ENCODE measurements at regions not wholly inside any gene's neighbourhood (a gene's known extent, or its start where the extent isn't known, plus 50 kb on each side); places are given as distances from the start of the nearest gene placed in this dataset.

DNA sequence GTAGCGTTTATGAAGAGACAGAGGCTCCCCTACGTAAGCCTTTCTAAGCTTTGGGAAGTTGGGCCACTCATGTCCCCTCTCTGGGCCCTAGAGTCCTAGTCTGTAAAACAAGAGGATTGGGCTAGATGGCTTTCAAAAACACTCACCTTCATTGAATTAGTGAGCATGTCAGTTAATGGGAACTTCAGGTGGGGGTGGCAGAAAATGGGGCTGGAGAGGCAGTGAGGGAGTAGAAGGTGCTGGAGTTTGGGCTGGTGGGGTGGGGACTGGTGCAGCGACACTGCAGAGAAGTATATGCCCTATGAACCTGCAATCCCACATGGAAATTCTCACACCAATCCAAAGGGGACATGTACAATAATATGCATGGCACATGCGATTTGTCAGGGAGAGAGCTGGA lies 182.7 kb downstream of the C1orf94 start:
- H2AFZ ChIP-seq: no peak overlapping the region
- H3K4me3 ChIP-seq: no peak overlapping the region
- TF ChIP-seq EZH2phosphoT487 (IDR thresholded peaks at IDR 0.05; ENCODE audit: low read depth, severe bottlenecking, unreplicated experiment) (no peak), EZH2 (IDR thresholded peaks at IDR 0.05; ENCODE audit: borderline replicate concordance) (no peak)
- TF ChIP-seq, protein P1, sequence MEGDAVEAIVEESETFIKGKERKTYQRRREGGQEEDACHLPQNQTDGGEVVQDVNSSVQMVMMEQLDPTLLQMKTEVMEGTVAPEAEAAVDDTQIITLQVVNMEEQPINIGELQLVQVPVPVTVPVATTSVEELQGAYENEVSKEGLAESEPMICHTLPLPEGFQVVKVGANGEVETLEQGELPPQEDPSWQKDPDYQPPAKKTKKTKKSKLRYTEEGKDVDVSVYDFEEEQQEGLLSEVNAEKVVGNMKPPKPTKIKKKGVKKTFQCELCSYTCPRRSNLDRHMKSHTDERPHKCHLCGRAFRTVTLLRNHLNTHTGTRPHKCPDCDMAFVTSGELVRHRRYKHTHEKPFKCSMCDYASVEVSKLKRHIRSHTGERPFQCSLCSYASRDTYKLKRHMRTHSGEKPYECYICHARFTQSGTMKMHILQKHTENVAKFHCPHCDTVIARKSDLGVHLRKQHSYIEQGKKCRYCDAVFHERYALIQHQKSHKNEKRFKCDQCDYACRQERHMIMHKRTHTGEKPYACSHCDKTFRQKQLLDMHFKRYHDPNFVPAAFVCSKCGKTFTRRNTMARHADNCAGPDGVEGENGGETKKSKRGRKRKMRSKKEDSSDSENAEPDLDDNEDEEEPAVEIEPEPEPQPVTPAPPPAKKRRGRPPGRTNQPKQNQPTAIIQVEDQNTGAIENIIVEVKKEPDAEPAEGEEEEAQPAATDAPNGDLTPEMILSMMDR (IDR thresholded peaks at IDR 0.05; ENCODE audit: poor library complexity): no peak
- no peak overlapping the region for H3K4me2 ChIP-seq
- H3K9me2 ChIP-seq (replicated peaks; ENCODE audit: insufficient read depth): no peaks in the 10 kb centered on the region
- no peaks in the 10 kb centered on the region for H3K9me3 ChIP-seq (ENCODE audit: low read depth)
- no peaks in the 10 kb centered on the region for H3K79me2 ChIP-seq
- H3K4me1 ChIP-seq (ENCODE audit: insufficient read depth): no peaks in the 10 kb centered on the region
- no peaks in the 10 kb centered on the region for H4K20me1 ChIP-seq (ENCODE audit: insufficient read depth, poor library complexity, severe bottlenecking)
- H3K27me3 ChIP-seq: no peaks in the 10 kb centered on the region
- no peak for DNase-seq (ENCODE audit: low spot score)
- no peaks in the 10 kb centered on the region for H3K36me3 ChIP-seq (replicated peaks; ENCODE audit: insufficient read depth, low read depth)
- WGBS (ENCODE audit: low lambda C conversion rate, missing lambda C conversion rate): 89% methylated on average over 4 of the region's 4 CpGs
- no peak overlapping the region for H3K27ac ChIP-seq

DNA sequence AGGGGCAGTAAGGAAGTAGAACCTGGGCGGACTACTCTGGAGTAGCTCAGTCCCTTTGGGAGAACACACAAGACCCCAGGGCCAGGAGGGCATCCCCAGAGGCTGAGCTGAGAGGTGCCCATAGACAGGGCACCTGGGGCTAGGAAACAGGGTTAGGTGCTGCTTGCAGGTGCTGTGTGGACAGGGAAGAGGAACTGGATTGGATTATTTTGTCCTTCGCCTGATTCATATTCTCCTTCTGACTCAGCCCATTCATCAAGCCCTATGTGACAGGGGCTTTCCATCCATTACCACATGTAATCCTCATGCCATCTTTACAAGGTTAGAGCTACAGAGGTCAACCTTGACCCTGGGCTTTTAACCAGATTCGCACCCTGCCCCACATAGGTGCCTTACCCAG lies 183.9 kb downstream of the C1orf94 start:
- Histone ChIP-seq H3K4me2 (no peak overlapping the region), H2AFZ (no peak overlapping the region), H3K27me3 (no peaks in the 10 kb centered on the region), H3K9me3 (ENCODE audit: low read depth) (no peaks in the 10 kb centered on the region), H3K9me2 (replicated peaks; ENCODE audit: insufficient read depth) (no peaks in the 10 kb centered on the region), H3K4me1 (ENCODE audit: insufficient read depth) (no peaks in the 10 kb centered on the region), H4K20me1 (ENCODE audit: insufficient read depth, poor library complexity, severe bottlenecking) (no peaks in the 10 kb centered on the region), H3K27ac (no peak overlapping the region), H3K79me2 (no peaks in the 10 kb centered on the region), H3K36me3 (replicated peaks; ENCODE audit: insufficient read depth, low read depth) (no peaks in the 10 kb centered on the region), H3K4me3 (no peak overlapping the region)
- no peak for DNase-seq (ENCODE audit: low spot score)
- TF ChIP-seq, protein P1 (IDR thresholded peaks at IDR 0.05; ENCODE audit: poor library complexity): no peak
- TF ChIP-seq EZH2phosphoT487 (IDR thresholded peaks at IDR 0.05; ENCODE audit: low read depth, severe bottlenecking, unreplicated experiment) (no peak), EZH2 (IDR thresholded peaks at IDR 0.05; ENCODE audit: borderline replicate concordance) (no peak)
- 89% methylated on average over 3 of the region's 3 CpGs for WGBS (ENCODE audit: low lambda C conversion rate, missing lambda C conversion rate)

DNA sequence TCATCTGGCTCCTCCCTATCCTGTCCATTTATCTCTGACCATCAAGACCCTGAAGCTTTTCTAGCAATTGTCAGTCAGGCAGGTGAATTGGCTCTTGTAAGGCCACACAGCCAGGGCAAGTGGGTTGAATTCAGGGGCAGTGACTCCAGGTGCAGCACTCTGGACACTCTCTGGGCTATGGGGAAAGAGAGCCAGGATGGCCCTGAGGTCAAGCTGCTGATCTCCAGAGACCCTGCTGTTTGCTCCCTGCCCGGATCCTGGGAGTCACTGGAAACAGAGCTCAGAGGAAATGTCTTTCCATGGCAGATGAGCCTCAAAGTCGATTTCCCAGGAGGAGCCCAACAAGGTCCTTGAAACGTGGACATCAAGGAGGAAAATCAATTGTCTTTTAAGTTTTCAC lies 184.4 kb downstream of the C1orf94 start:
- 61% methylated on average over 3 of the region's 3 CpGs for WGBS (ENCODE audit: low lambda C conversion rate, missing lambda C conversion rate)
- H3K27me3 ChIP-seq: no peaks in the 10 kb centered on the region
- H3K79me2 ChIP-seq: no peaks in the 10 kb centered on the region
- H3K27ac ChIP-seq: no peak overlapping the region
- no peaks in the 10 kb centered on the region for H3K9me2 ChIP-seq (replicated peaks; ENCODE audit: insufficient read depth)
- no peak overlapping the region for H2AFZ ChIP-seq
- no peak overlapping the region for H3K4me3 ChIP-seq
- H3K4me2 ChIP-seq: no peak overlapping the region
- no peaks in the 10 kb centered on the region for H3K9me3 ChIP-seq (ENCODE audit: low read depth)
- TF ChIP-seq, protein P1 (IDR thresholded peaks at IDR 0.05; ENCODE audit: poor library complexity): no peak
- TF ChIP-seq EZH2phosphoT487 (IDR thresholded peaks at IDR 0.05; ENCODE audit: low read depth, severe bottlenecking, unreplicated experiment): no peak
- TF ChIP-seq EZH2 (IDR thresholded peaks at IDR 0.05; ENCODE audit: borderline replicate concordance): no peak
- H4K20me1 ChIP-seq (ENCODE audit: insufficient read depth, poor library complexity, severe bottlenecking): no peaks in the 10 kb centered on the region
- no peaks in the 10 kb centered on the region for H3K4me1 ChIP-seq (ENCODE audit: insufficient read depth)
- DNase-seq (ENCODE audit: low spot score): no peak
- no peaks in the 10 kb centered on the region for H3K36me3 ChIP-seq (replicated peaks; ENCODE audit: insufficient read depth, low read depth)

Measured in hepatocyte (in vitro differentiated cells).